Right lobe of liver (tissue), 6 donors: ENCODE measurements at regions not wholly inside any gene's neighbourhood (a gene's known extent, or its start where the extent isn't known, plus 50 kb on each side); places are given as distances from the start of the nearest gene placed in this dataset.
A peak's percentile ranks its signal among the peaks of the same experiment; 100 is the strongest.

ENCODE experiments used
- ATAC-seq, 4 donors: fragments of 200-7000 bp; cut with Tn5 transposase; one replicate each; pipeline ENCODE4 v1.9.1; 2020; ENCODE audit warnings: mild to moderate bottlenecking in 4 of 4, moderate library complexity in 4 of 4
- DNase-seq, 3 donors: peaks; one replicate each; pipeline ENCODE4 v3.0.0-alpha.2; 2020
- H3K27ac ChIP-seq, 3 donors: fragments of 200-600 bp; one replicate each; pipeline ENCODE4 v1.8.0; 2022
- H3K27me3 ChIP-seq, 2 donors: fragments of 200-600 bp; one replicate each; pipeline ENCODE4 v1.8.0; 2022
- H3K36me3 ChIP-seq, 4 donors: fragments of 200-600 bp; sonication (generic) in 1 of 4; one replicate each; pipeline versions ENCODE4 v1.5.1 to v1.8.0; 2017 to 2022; ENCODE audit warnings: control low read depth in 1 of 4
- H3K4me1 ChIP-seq, 4 donors: fragments of 200-600 bp; sonication (generic) in 1 of 4; one replicate each; pipeline versions ENCODE4 v1.5.1 to v1.8.0; 2017 to 2022; ENCODE audit warnings: control low read depth in 1 of 4
- H3K4me3 ChIP-seq, 3 donors: fragments of 200-600 bp; one replicate each; pipeline ENCODE4 v1.8.0; 2022
- H3K9me3 ChIP-seq, 4 donors: fragments of 200-600 bp; sonication (generic) in 1 of 4; one replicate each; pipeline versions ENCODE4 v1.5.1 to v1.8.0; 2017 to 2022; ENCODE audit warnings: control low read depth in 1 of 4
- POLR2A ChIP-seq: fragments of 450-650 bp; IDR thresholded peaks from one replicate; pipeline ENCODE4 v1.6.1; 2017; ENCODE audit warnings: antibody characterized with exemption, mild to moderate bottlenecking
- WGBS: methylation state at CpG from one replicate; pipeline ENCODE4 v1.1.6; 2018; ENCODE audit warnings: low coverage, low lambda C conversion rate; ENCODE audit not compliant: insufficient coverage; ENCODE audit errors: missing lambda C conversion rate; 5-methylcytosine and 5-hydroxymethylcytosine counted together
- intact Hi-C, 2 donors: fragments of 100-400 bp; cut with DNase I; formaldehyde crosslinking; loops; one replicate each; pipeline versions ENCODE4 v1.11.2 to v1.14.1; 2022
- TF ChIP-seq, protein P1 (sequence below), 4 donors: fragments of 200-600 bp in 3 of 4; fragments of 450-650 bp in 1 of 4; IDR thresholded peaks; one replicate each; pipeline versions ENCODE4 v1.5.1 to v1.8.0; 2016 to 2022; ENCODE audit warnings: antibody characterized with exemption in 4 of 4, mild to moderate bottlenecking in 2 of 4
- donor health status: DM: no; HTN: yes; CAD: no.
- donor health status: DM: no; HTN: no; CAD: no.
- donor health status: DM: no; HTN: no; CAD: no.
- donor health status: DM: no; HTN: yes; CAD: no.
- donor health status: DM: no; HTN: yes; CAD: no.

DNA sequence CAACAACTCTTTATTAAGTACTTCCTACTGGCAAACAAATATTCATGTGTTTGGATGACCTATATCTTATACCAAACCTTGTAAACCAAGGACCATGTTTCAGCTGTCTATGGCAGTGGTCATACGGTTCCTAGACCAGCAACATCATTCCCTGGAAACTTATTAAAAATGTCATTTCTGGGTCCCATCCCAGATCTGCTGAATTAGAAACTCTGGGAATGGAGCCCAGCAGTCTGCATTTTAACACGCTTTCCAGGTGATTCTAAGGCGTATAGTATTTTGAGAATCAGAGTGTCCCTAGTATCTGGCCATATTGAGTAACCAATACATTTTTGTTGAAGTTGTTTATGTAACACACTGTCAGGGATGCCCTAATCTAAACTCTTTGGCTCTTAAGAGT is 363.4 kb upstream of the LRRC3B start:
- Histone ChIP-seq H3K36me3 (no peaks in the 10 kb centered on the region), H3K4me3 (no peak overlapping the region), H3K27ac (no peak overlapping the region), H3K9me3 (no peaks in the 10 kb centered on the region), H3K27me3 (no peaks in the 10 kb centered on the region), H3K4me1 (no peaks in the 10 kb centered on the region)
- 58% methylated on average over 3 of the region's 3 CpGs for WGBS
- DNase-seq = no peak
- ATAC-seq = no peak
- TF ChIP-seq, protein P1, sequence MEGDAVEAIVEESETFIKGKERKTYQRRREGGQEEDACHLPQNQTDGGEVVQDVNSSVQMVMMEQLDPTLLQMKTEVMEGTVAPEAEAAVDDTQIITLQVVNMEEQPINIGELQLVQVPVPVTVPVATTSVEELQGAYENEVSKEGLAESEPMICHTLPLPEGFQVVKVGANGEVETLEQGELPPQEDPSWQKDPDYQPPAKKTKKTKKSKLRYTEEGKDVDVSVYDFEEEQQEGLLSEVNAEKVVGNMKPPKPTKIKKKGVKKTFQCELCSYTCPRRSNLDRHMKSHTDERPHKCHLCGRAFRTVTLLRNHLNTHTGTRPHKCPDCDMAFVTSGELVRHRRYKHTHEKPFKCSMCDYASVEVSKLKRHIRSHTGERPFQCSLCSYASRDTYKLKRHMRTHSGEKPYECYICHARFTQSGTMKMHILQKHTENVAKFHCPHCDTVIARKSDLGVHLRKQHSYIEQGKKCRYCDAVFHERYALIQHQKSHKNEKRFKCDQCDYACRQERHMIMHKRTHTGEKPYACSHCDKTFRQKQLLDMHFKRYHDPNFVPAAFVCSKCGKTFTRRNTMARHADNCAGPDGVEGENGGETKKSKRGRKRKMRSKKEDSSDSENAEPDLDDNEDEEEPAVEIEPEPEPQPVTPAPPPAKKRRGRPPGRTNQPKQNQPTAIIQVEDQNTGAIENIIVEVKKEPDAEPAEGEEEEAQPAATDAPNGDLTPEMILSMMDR (IDR thresholded peaks at IDR 0.05) = no peak
- no peak for TF ChIP-seq POLR2A
- intact Hi-C loops = no loop called here

DNA sequence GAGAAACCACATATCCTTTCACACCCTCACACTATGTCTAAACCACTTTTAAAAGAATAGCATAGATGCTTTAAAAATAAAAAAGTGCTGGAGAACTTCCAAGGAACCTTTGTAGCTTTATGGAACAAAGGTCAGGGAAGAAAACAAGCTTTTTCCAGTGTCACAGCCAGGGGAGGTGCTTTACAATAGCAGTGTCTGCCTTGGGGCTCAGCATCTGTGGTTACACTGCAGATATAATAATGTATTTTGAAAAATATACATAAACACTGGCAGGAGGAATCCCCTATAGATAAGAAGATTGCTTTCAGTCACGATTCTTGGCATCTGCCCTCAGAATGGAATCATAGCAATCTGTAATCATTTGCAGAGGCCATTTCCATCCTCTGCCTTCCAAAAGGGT is 362.4 kb upstream of the LRRC3B start:
- no peak overlapping the region for H3K27ac ChIP-seq
- no peaks in the 10 kb centered on the region for H3K36me3 ChIP-seq
- ATAC-seq (peak; percentile 32 to 53 (median 46)), DNase-seq (no peak)
- no peaks in the 10 kb centered on the region for H3K9me3 ChIP-seq
- H3K4me3 ChIP-seq = no peak overlapping the region
- WGBS = 8% methylated on average over 1 of the region's 1 CpG
- H3K4me1 ChIP-seq = no peaks in the 10 kb centered on the region
- intact Hi-C loops = no loop called here
- TF ChIP-seq POLR2A = no peak
- TF ChIP-seq, protein P1 (IDR thresholded peaks at IDR 0.05) = no peak
- H3K27me3 ChIP-seq = no peaks in the 10 kb centered on the region

DNA sequence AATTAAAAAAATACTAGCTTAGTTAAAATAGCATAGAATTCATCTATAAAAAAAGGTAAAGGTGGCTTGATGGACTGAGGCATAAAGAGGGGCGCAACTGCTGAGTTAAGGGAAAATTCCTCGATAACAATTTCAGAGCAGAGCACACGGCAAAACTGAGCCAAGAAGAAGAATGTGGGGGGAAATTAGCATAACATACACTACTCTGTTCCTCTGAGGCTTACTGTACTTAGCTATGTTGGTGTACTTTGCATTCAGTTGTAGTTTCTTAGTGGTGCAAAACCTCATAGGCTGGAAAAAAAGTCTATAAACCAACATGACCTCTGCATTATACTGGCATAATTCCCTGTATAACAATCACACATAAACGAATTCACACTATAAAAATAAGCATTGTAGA is 357.9 kb upstream of the LRRC3B start:
- Histone ChIP-seq H3K27ac (no peak overlapping the region), H3K27me3 (no peaks in the 10 kb centered on the region), H3K36me3 (no peaks in the 10 kb centered on the region), H3K4me1 (no peaks in the 10 kb centered on the region), H3K9me3 (no peaks in the 10 kb centered on the region), H3K4me3 (no peak overlapping the region)
- intact Hi-C loops = no loop called here
- TF ChIP-seq POLR2A = no peak
- TF ChIP-seq, protein P1 (IDR thresholded peaks at IDR 0.05) = no peak
- WGBS = 55% methylated on average over 4 of the region's 4 CpGs
- no peak for ATAC-seq
- no peak for DNase-seq

DNA sequence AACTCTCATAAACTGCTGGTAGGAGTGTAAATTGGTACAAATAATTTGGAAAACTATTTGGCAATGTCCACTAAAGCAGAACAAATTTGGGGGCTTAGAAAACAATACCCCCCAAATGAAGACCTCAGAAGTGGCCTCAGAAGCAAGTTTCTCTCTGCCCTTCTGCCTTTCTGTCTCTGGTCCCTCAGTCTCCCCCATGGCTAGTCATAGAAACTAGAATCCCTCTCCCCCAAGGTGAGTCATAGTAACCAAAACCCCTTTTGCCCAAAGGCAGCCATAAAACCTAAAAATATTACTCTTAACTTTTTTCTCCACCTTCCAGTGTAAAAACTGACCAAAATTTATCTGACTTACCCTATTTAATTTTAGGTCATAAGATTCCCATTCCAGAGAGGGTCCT is 350.7 kb upstream of the LRRC3B start:
- ATAC-seq (no peak), DNase-seq (no peak)
- Histone ChIP-seq H3K4me1 (no peaks in the 10 kb centered on the region), H3K4me3 (no peak overlapping the region), H3K27ac (no peak overlapping the region), H3K9me3 (no peaks in the 10 kb centered on the region), H3K27me3 (no peaks in the 10 kb centered on the region), H3K36me3 (no peaks in the 10 kb centered on the region)
- intact Hi-C loops = no loop called here
- TF ChIP-seq, protein P1 (IDR thresholded peaks at IDR 0.05) = no peak
- no peak for TF ChIP-seq POLR2A

DNA sequence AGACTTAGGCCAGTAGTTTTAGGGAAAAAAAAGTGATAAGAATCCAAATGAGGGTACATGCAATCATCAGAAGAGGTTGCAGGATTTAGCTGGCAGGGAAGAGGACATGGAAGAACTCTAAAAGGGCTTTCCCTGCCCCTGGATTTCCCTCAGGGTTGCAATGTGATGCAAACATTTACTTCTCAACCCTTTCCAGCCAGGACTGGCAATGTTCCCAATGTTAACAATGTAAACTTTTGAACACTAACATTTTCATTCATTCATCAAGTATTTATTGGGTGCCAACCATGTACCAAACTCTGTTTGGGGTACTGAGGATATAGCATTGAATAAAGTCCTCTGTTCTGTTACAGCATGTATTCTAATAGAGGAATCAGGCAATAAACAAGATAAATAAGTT is 349.4 kb upstream of the LRRC3B start:
- no peak overlapping the region for H3K4me3 ChIP-seq
- H3K27me3 ChIP-seq = no peaks in the 10 kb centered on the region
- no peaks in the 10 kb centered on the region for H3K9me3 ChIP-seq
- H3K27ac ChIP-seq = no peak overlapping the region
- DNase-seq (no peak), ATAC-seq (no peak)
- no peaks in the 10 kb centered on the region for H3K4me1 ChIP-seq
- no peaks in the 10 kb centered on the region for H3K36me3 ChIP-seq
- TF ChIP-seq, protein P1 (IDR thresholded peaks at IDR 0.05) = no peak
- no peak for TF ChIP-seq POLR2A
- intact Hi-C loops = no loop called here
